ENCODE measurements at regions not wholly inside any gene's neighbourhood (a gene's known extent, or its start where the extent isn't known, plus 50 kb on each side); places are given as distances from the start of the nearest gene placed in this dataset.

- no peak for DNase-seq (ENCODE audit: low read depth)
These were observed 84.8 kb upstream of the RNF217 start for GRCh38 chr6:124877468-124877867.

GRCh38 chr6:124879110-124879991 is 82.9 kb upstream of the RNF217 start:
- DNase-seq (ENCODE audit: low read depth) = no peak

GRCh38 chr6:124879992-124880355 is 82.3 kb upstream of the RNF217 start:
- DNase-seq (ENCODE audit: low read depth) = no peak

- DNase-seq (ENCODE audit: low read depth) = peak; percentile 24
These were observed 80.2 kb upstream of the RNF217 start for GRCh38 chr6:124881898-124882578.

GRCh38 chr6:124882579-124883393 is 79.5 kb upstream of the RNF217 start:
- DNase-seq (ENCODE audit: low read depth) = peak; percentile 38

GRCh38 chr6:124885171-124885570 is 77.1 kb upstream of the RNF217 start:
- DNase-seq (ENCODE audit: low read depth) = no peak

- DNase-seq (ENCODE audit: low read depth) = no peak
These were observed 74.2 kb upstream of the RNF217 start for GRCh38 chr6:124887872-124888580.

GRCh38 chr6:124888581-124889371 is 73.5 kb upstream of the RNF217 start:
- no peak for DNase-seq (ENCODE audit: low read depth)

GRCh38 chr6:124901084-124901483 is 61.2 kb upstream of the RNF217 start:
- no peak for DNase-seq (ENCODE audit: low read depth)

- DNase-seq (ENCODE audit: low read depth) = no peak
These were observed 58.4 kb upstream of the RNF217 start for GRCh38 chr6:124903797-124904196.

GRCh38 chr6:124907596-124907995 is 54.6 kb upstream of the RNF217 start:
- no peak for DNase-seq (ENCODE audit: low read depth)

Measured in GM04504 (cell line).